ENCODE measurements at regions not wholly inside any gene's neighbourhood (a gene's known extent, or its start where the extent isn't known, plus 50 kb on each side); places are given as distances from the start of the nearest gene placed in this dataset.

DNA sequence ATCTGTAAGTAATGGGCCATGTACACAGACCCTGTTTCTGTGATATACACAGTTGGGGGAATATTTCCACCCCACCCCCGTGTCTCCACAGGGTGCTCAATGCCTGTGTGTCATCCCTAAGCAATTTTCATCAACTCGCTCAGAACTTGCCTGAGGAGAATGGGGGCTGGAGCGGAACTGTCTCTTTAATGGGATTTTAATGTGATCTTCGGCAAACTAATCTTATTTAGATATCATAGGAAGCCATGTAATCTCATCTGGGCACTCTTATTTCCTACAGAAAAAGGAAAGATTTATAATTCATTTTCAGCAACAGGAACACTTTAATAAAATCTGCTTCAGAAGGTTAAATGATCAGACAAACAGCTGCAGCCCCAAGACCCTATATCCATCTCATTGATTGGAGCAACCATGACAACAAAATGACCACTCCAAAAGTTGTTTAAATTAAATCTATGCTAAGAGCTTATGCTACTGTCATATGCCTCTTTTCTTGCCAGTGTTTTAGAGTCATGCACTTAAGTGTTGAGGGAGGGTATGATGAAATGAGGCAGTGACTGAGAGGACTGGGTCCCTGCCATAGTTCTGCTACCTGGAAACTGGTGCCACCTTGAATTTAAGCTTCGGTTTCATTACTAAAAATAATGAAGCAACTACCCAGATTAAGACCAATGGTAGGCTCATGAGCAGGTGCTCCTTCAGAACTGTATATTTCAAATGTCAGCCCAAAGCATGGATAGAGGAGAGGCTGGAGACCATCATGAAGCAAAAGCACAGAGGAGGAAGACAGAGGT lies 183.1 kb upstream of the DDX18 start:
- no peak for TF ChIP-seq CTCF (IDR thresholded peaks at IDR 0.05)
- TF ChIP-seq POLR2A (IDR thresholded peaks at IDR 0.05) = no peak
- TF ChIP-seq EP300 (IDR thresholded peaks at IDR 0.05) = no peak

Data from suprapubic skin (tissue), 3 donors.